Activated CD8-positive, alpha-beta T cell treated with anti-CD3 and anti-CD28 coated beads for 36 hours (primary cell): ENCODE measurements at regions not wholly inside any gene's neighbourhood (a gene's known extent, or its start where the extent isn't known, plus 50 kb on each side); places are given as distances from the start of the nearest gene placed in this dataset.

Source experiments
- ATAC-seq: fragments of 200-7000 bp; cut with Tn5 transposase; one replicate; pipeline ENCODE4 v1.10.0; 2021; ENCODE audit warnings: mild to moderate bottlenecking, moderate library complexity
- CTCF ChIA-PET: fragments of 350-600 bp; sonication (Branson Sonifier 250); formaldehyde crosslinking; loops from one replicate; lab custom pipeline; 2021; ENCODE audit warnings: antibody characterized with exemption; lab: Charles Lee
- POLR2A ChIA-PET: fragments of 350-600 bp; sonication (Branson Sonifier 250); formaldehyde crosslinking; loops from one replicate; lab custom pipeline; 2021; ENCODE audit warnings: antibody characterized with exemption; lab: Charles Lee
- DNase-seq: peaks from one replicate; pipeline ENCODE4 v3.0.0-alpha.2; 2020
- H3K27ac Mint-ChIP-seq: one replicate; pipeline ENCODE4 v1.8.0; 2021; ENCODE audit warnings: mild to moderate bottlenecking, mixed read lengths
- H3K27me3 Mint-ChIP-seq: one replicate; pipeline ENCODE4 v1.8.0; 2021; ENCODE audit warnings: mixed read lengths
- H3K36me3 Mint-ChIP-seq: one replicate; pipeline ENCODE4 v1.8.0; 2021; ENCODE audit warnings: low read depth, mixed read lengths
- H3K4me1 Mint-ChIP-seq: one replicate; pipeline ENCODE4 v1.8.0; 2021; ENCODE audit warnings: low read depth, mixed read lengths
- H3K4me3 Mint-ChIP-seq: one replicate; pipeline ENCODE4 v1.8.0; 2021; ENCODE audit warnings: mild to moderate bottlenecking, moderate library complexity, mixed read lengths
- H3K9me3 Mint-ChIP-seq: one replicate; pipeline ENCODE4 v1.8.0; 2021; ENCODE audit warnings: mixed read lengths
- CTCF ChIP-seq: fragments of 200-600 bp; IDR thresholded peaks from one replicate; pipeline ENCODE4 v1.8.0; 2022; ENCODE audit warnings: antibody characterized with exemption, mild to moderate bottlenecking
- intact Hi-C: fragments of 100-400 bp; cut with micrococcal nuclease; formaldehyde crosslinking; loops from one replicate; pipeline ENCODE4 v1.10.0; 2022

- DNase-seq: no peak
- CTCF ChIA-PET: no interaction called here
These were observed 148.5 kb downstream of the SPP2 start for GRCh38 chr2:234198976-234199375.

GRCh38 chr2:234195516-234195915, 145.0 kb downstream of the SPP2 start:
- no peak for ATAC-seq
- TF ChIP-seq CTCF: no peak
- POLR2A ChIA-PET: no interaction called here
- intact Hi-C loops: no loop called here
- H3K4me3 Mint-ChIP-seq: no peak overlapping the region
- H3K36me3 Mint-ChIP-seq: no peaks in the 10 kb centered on the region
- DNase-seq: no peak
- no peaks in the 10 kb centered on the region for H3K4me1 Mint-ChIP-seq
- H3K27me3 Mint-ChIP-seq: no peaks in the 10 kb centered on the region
- no peak overlapping the region for H3K27ac Mint-ChIP-seq
- CTCF ChIA-PET: no interaction called here
- no peaks in the 10 kb centered on the region for H3K9me3 Mint-ChIP-seq

More at GRCh38 chr2:234198976-234199375, 148.5 kb downstream of the SPP2 start:
- no peak overlapping the region for H3K4me3 Mint-ChIP-seq
- peaks cover 3% of the 10 kb centered on the region for H3K4me1 Mint-ChIP-seq
- no peaks in the 10 kb centered on the region for H3K27me3 Mint-ChIP-seq
- no peak for TF ChIP-seq CTCF
- intact Hi-C loops: no loop called here
- POLR2A ChIA-PET: no interaction called here
- ATAC-seq: no peak
- no peaks in the 10 kb centered on the region for H3K36me3 Mint-ChIP-seq
- peaks cover 6% of the 10 kb centered on the region for H3K9me3 Mint-ChIP-seq
- no peak overlapping the region for H3K27ac Mint-ChIP-seq

GRCh38 chr2:234193977-234194563, 143.6 kb downstream of the SPP2 start:
- TF ChIP-seq CTCF: no peak
- H3K27me3 Mint-ChIP-seq: no peaks in the 10 kb centered on the region
- no peak overlapping the region for H3K27ac Mint-ChIP-seq
- H3K4me1 Mint-ChIP-seq: no peaks in the 10 kb centered on the region
- intact Hi-C loops: no loop called here
- H3K36me3 Mint-ChIP-seq: no peaks in the 10 kb centered on the region
- no peak overlapping the region for H3K4me3 Mint-ChIP-seq
- ATAC-seq (no peak), DNase-seq (no peak)
- CTCF ChIA-PET: no interaction called here
- no peaks in the 10 kb centered on the region for H3K9me3 Mint-ChIP-seq
- POLR2A ChIA-PET: no interaction called here

GRCh38 chr2:234191819-234192407, 141.4 kb downstream of the SPP2 start:
- ATAC-seq: no peak
- intact Hi-C loops: no loop called here
- DNase-seq: no peak
- H3K27me3 Mint-ChIP-seq: no peaks in the 10 kb centered on the region
- H3K27ac Mint-ChIP-seq: no peak overlapping the region
- H3K9me3 Mint-ChIP-seq: no peaks in the 10 kb centered on the region
- POLR2A ChIA-PET: no interaction called here
- CTCF ChIA-PET: no interaction called here
- no peak overlapping the region for H3K4me3 Mint-ChIP-seq
- H3K36me3 Mint-ChIP-seq: no peaks in the 10 kb centered on the region
- no peak for TF ChIP-seq CTCF
- H3K4me1 Mint-ChIP-seq: no peaks in the 10 kb centered on the region

- H3K27ac Mint-ChIP-seq: no peak overlapping the region
- TF ChIP-seq CTCF: no peak
- no peaks in the 10 kb centered on the region for H3K4me1 Mint-ChIP-seq
- no peak for DNase-seq
- ATAC-seq: no peak
- no peak overlapping the region for H3K4me3 Mint-ChIP-seq
- CTCF ChIA-PET: no interaction called here
- intact Hi-C loops: no loop called here
- no peaks in the 10 kb centered on the region for H3K9me3 Mint-ChIP-seq
- POLR2A ChIA-PET: no interaction called here
- no peaks in the 10 kb centered on the region for H3K27me3 Mint-ChIP-seq
- no peaks in the 10 kb centered on the region for H3K36me3 Mint-ChIP-seq
These were observed 139.3 kb downstream of the SPP2 start for GRCh38 chr2:234189786-234190300.
